Erythroblast (primary cell): ENCODE measurements at regions not wholly inside any gene's neighbourhood (a gene's known extent, or its start where the extent isn't known, plus 50 kb on each side); places are given as distances from the start of the nearest gene placed in this dataset.

ENCODE experiments used
- GATA1 ChIP-seq: IDR thresholded peaks from 2 replicates; pipeline ENCODE4 v1.6.1; 2011; ENCODE audit warnings: low read depth, mild to moderate bottlenecking, control low read depth, low read length, moderate library complexity
- POLR2A ChIP-seq: IDR thresholded peaks from 2 replicates; pipeline ENCODE4 v1.6.1; 2011; ENCODE audit warnings: mild to moderate bottlenecking, low read length

DNA sequence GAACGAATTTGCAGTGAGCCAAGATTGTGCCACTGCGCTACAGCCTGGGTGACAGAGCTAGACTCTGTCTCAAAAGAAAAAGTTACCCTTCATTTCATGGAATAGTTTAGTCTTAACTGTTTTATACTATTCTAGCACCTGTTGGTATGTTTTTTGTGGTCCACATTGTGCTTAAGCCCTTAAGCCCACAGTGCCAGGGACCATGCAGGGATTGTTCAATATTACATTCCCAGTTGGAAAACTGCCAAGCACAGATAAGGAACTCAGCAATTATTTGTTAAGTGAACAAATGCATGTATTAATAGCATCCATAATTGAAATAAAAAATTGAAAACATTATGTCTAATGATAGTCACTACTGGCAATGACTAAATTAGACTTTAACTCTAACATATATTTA is 193.5 kb downstream of the PCDH17 start:
- TF ChIP-seq POLR2A (no peak), GATA1 (no peak)
